Activated T-helper 2 cell treated with anti-CD3 and anti-CD28 coated beads, Interferon-gamma antibody, Interleukin-2, Interleukin-4, amounts not matched to agents 10 μg/mL and 5 μg/mL and 100 μg/mL, durations not matched to agents 14 hours and 24 hours and 36 hours (primary cell): ENCODE measurements at regions not wholly inside any gene's neighbourhood (a gene's known extent, or its start where the extent isn't known, plus 50 kb on each side); places are given as distances from the start of the nearest gene placed in this dataset.

ENCODE experiments used
- DNase-seq: peaks from one replicate; pipeline ENCODE4 v3.0.0; 2021; ENCODE audit warnings: low spot score
- H3K27ac Mint-ChIP-seq: one replicate; pipeline ENCODE4 v1.8.0; 2021; ENCODE audit warnings: mixed read lengths
- H3K27me3 Mint-ChIP-seq: one replicate; pipeline ENCODE4 v1.8.0; 2021; ENCODE audit warnings: low read depth, mixed read lengths
- H3K36me3 Mint-ChIP-seq: one replicate; pipeline ENCODE4 v1.8.0; 2021; ENCODE audit warnings: low read depth, mixed read lengths
- H3K4me1 Mint-ChIP-seq: one replicate; pipeline ENCODE4 v1.8.0; 2021; ENCODE audit warnings: low read depth, mixed read lengths
- H3K4me3 Mint-ChIP-seq: one replicate; pipeline ENCODE4 v1.8.0; 2021; ENCODE audit warnings: low read depth, mild to moderate bottlenecking, moderate library complexity, mixed read lengths
- H3K9me3 Mint-ChIP-seq: one replicate; pipeline ENCODE4 v1.8.0; 2021; ENCODE audit warnings: mixed read lengths
- intact Hi-C: fragments of 100-400 bp; cut with micrococcal nuclease; formaldehyde crosslinking; loops from one replicate; pipeline ENCODE4 v1.15.1; 2023

- peaks cover 9% of the 10 kb centered on the region for H3K27me3 Mint-ChIP-seq
- no peak overlapping the region for H3K4me3 Mint-ChIP-seq
- no peak for DNase-seq
- no peak overlapping the region for H3K27ac Mint-ChIP-seq
- H3K9me3 Mint-ChIP-seq, result no peaks in the 10 kb centered on the region
- H3K36me3 Mint-ChIP-seq, result no peaks in the 10 kb centered on the region
- intact Hi-C loops, result no loop called here
- H3K4me1 Mint-ChIP-seq, result peaks cover 12% of the 10 kb centered on the region
Observed at GRCh38 chrX:25066131-25066530, 50.4 kb upstream of the ARX start.
